ENCODE measurements at regions not wholly inside any gene's neighbourhood (a gene's known extent, or its start where the extent isn't known, plus 50 kb on each side); places are given as distances from the start of the nearest gene placed in this dataset.

DNA sequence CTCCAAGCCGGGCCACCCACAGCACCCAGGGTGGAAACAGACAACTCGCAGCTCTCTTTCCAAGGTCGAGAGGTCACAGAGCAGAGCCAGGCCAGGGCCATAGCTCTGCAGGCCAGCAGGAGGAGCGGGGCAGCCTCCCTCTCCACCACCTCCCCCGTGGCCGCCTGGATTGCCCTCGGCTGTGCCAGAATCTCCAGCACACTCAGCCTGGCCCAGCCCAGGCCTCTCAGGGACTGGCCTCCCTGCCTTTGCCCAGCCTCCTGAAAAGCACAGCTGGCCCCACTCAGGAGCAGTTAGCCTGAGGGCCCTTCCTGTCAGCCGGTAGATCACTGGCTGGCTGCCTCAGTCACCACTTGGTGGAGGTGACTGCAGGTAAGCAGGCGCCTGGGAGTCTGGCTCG, 85.8 kb upstream of the SEC14L1 start:
- no peak overlapping the region for H3K27ac Mint-ChIP-seq
- TF ChIP-seq, protein P1, sequence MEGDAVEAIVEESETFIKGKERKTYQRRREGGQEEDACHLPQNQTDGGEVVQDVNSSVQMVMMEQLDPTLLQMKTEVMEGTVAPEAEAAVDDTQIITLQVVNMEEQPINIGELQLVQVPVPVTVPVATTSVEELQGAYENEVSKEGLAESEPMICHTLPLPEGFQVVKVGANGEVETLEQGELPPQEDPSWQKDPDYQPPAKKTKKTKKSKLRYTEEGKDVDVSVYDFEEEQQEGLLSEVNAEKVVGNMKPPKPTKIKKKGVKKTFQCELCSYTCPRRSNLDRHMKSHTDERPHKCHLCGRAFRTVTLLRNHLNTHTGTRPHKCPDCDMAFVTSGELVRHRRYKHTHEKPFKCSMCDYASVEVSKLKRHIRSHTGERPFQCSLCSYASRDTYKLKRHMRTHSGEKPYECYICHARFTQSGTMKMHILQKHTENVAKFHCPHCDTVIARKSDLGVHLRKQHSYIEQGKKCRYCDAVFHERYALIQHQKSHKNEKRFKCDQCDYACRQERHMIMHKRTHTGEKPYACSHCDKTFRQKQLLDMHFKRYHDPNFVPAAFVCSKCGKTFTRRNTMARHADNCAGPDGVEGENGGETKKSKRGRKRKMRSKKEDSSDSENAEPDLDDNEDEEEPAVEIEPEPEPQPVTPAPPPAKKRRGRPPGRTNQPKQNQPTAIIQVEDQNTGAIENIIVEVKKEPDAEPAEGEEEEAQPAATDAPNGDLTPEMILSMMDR (conservative IDR thresholded peaks at IDR 0.05), result no peak
- H3K27me3 Mint-ChIP-seq, result peaks cover 17% of the 10 kb centered on the region
- H3K4me3 Mint-ChIP-seq, result no peak overlapping the region
- peaks cover 20% of the 10 kb centered on the region for H3K4me1 Mint-ChIP-seq (ENCODE audit: unreplicated experiment)
- no peak for DNase-seq (ENCODE audit: extremely low spot score, unreplicated experiment)
- H3K9me3 Mint-ChIP-seq, result no peaks in the 10 kb centered on the region
- H3K36me3 Mint-ChIP-seq, result no peaks in the 10 kb centered on the region

DNA sequence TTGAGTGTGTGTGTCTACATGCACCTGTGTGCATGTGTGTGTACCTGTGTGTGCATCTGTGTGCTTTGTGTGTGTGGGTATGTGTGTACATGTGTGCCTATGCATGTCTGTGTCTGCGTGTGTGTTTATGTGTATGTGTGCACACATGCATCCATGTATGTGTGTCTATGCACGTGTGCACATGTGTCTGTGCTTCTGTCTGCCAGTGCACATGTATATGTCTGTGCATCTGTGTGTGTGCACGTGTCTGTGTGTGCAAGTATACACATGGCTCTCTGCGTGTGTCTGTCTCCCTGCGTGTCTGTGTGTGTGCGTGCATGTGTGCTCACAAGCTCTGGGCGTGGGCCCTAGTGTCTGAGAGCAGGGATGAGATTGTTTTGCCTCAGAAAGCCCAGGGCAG, 85.3 kb upstream of the SEC14L1 start:
- H3K9me3 Mint-ChIP-seq, result no peaks in the 10 kb centered on the region
- H3K4me3 Mint-ChIP-seq, result no peak overlapping the region
- H3K27ac Mint-ChIP-seq, result no peak overlapping the region
- TF ChIP-seq, protein P1 (conservative IDR thresholded peaks at IDR 0.05), result no peak
- peaks cover 17% of the 10 kb centered on the region for H3K27me3 Mint-ChIP-seq
- no peak for DNase-seq (ENCODE audit: extremely low spot score, unreplicated experiment)
- H3K36me3 Mint-ChIP-seq, result no peaks in the 10 kb centered on the region
- H3K4me1 Mint-ChIP-seq (ENCODE audit: unreplicated experiment), result peaks cover 19% of the 10 kb centered on the region

- Mint-ChIP-seq H3K27ac (no peak overlapping the region), H3K4me3 (no peak overlapping the region), H3K27me3 (peaks cover 17% of the 10 kb centered on the region), H3K4me1 (ENCODE audit: unreplicated experiment) (peaks cover 26% of the 10 kb centered on the region), H3K9me3 (no peaks in the 10 kb centered on the region), H3K36me3 (no peaks in the 10 kb centered on the region)
- TF ChIP-seq, protein P1 (conservative IDR thresholded peaks at IDR 0.05), result no peak
- DNase-seq (ENCODE audit: extremely low spot score, unreplicated experiment), result no peak
Observed at GRCh38 chr17:77058016-77058415, 82.8 kb upstream of the SEC14L1 start.

DNA sequence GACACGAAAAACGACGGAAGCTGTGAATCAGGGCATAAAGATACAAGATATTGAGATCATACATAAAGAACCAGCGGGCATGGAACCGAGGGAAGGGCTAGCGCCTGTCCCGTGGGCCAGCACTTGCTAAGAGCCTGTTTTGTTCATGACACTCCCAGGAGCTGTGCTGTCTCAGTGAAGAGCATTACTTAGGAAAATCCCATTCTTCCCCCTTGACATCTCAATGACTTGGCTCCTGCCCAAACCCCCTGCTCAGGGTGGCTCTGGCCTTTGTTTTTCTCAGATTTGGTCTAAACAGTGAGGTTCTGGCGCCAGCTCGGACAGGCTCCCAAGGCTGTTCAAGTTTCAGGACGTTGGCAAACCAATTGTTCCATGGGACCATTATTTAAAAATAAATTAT, 79.1 kb upstream of the SEC14L1 start:
- Mint-ChIP-seq H3K4me3 (no peak overlapping the region), H3K27me3 (peaks cover 9% of the 10 kb centered on the region), H3K4me1 (ENCODE audit: unreplicated experiment) (peaks cover 14% of the 10 kb centered on the region), H3K36me3 (no peaks in the 10 kb centered on the region), H3K27ac (no peak overlapping the region), H3K9me3 (no peaks in the 10 kb centered on the region)
- no peak for DNase-seq (ENCODE audit: extremely low spot score, unreplicated experiment)
- TF ChIP-seq, protein P1 (conservative IDR thresholded peaks at IDR 0.05), result no peak

GRCh38 chr17:77064598-77064997, 76.2 kb upstream of the SEC14L1 start:
- Mint-ChIP-seq H3K9me3 (no peaks in the 10 kb centered on the region), H3K27ac (no peak overlapping the region), H3K36me3 (no peaks in the 10 kb centered on the region), H3K4me1 (ENCODE audit: unreplicated experiment) (peaks cover 12% of the 10 kb centered on the region), H3K27me3 (peaks cover 18% of the 10 kb centered on the region), H3K4me3 (no peak overlapping the region)
- TF ChIP-seq, protein P1 (conservative IDR thresholded peaks at IDR 0.05), result no peak
- no peak for DNase-seq (ENCODE audit: extremely low spot score, unreplicated experiment)

DNA sequence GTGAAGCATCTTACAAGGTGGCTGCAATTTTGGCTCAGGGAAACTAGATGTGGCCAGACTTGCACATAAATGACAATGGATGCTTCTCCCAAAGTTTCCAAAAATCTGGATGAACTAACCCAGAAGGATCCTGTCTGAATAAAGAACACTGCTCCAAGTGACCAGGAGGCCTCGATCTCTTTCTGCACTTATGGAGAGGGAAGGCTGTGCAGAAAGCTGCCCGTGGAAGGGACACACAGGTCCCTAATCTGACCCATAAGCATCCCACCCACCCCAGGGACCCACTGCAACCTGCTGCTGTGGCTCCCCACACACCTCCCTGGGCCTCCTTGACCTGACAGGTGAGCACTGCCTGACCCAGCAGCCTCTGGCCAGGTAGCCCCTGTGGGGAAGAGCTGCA, 74.6 kb upstream of the SEC14L1 start:
- Mint-ChIP-seq H3K4me3 (no peak overlapping the region), H3K4me1 (ENCODE audit: unreplicated experiment) (peaks cover 12% of the 10 kb centered on the region), H3K27ac (no peak overlapping the region), H3K27me3 (peaks cover 27% of the 10 kb centered on the region), H3K36me3 (no peaks in the 10 kb centered on the region), H3K9me3 (no peaks in the 10 kb centered on the region)
- TF ChIP-seq, protein P1 (conservative IDR thresholded peaks at IDR 0.05), result no peak
- DNase-seq (ENCODE audit: extremely low spot score, unreplicated experiment), result no peak

Measured in type B pancreatic cell (in vitro differentiated cells).